GM23338 (cell line): ENCODE measurements at regions not wholly inside any gene's neighbourhood (a gene's known extent, or its start where the extent isn't known, plus 50 kb on each side); places are given as distances from the start of the nearest gene placed in this dataset.

Experiments
- ATAC-seq: fragments of 200-7000 bp; cut with Tn5 transposase; 3 replicates; pipeline ENCODE4 v1.9.1; 2020
- DNase-seq: peaks from one replicate; pipeline ENCODE4 v3.0.0-alpha.2; 2015; ENCODE audit warnings: low spot score
- H2AFZ ChIP-seq: fragments of 200-600 bp; sonication (generic); 2 replicates; pipeline ENCODE4 v1.8.0; 2016; ENCODE audit warnings: antibody characterized with exemption, mild to moderate bottlenecking, moderate library complexity
- H3F3A ChIP-seq: fragments of 200-600 bp; sonication (generic); replicated peaks from 2 replicates; pipeline ENCODE4 v1.8.0; 2017; ENCODE audit warnings: antibody characterized with exemption, mixed run types, low read depth
- H3K27ac ChIP-seq: fragments of 200-600 bp; sonication (generic); 2 replicates; pipeline ENCODE4 v1.6.1; 2016; ENCODE audit warnings: low read depth
- H3K27me3 ChIP-seq: fragments of 200-600 bp; sonication (generic); 2 replicates; pipeline ENCODE4 v1.8.0; 2016; ENCODE audit warnings: mild to moderate bottlenecking, mixed run types, moderate library complexity; ENCODE audit not compliant: insufficient read depth
- H3K36me3 ChIP-seq: fragments of 200-600 bp; sonication (generic); 2 replicates; pipeline ENCODE4 v1.8.0; 2016; ENCODE audit warnings: mild to moderate bottlenecking; ENCODE audit not compliant: insufficient read depth
- H3K4me1 ChIP-seq: fragments of 200-600 bp; sonication (generic); 2 replicates; pipeline ENCODE4 v1.8.0; 2016; ENCODE audit warnings: mild to moderate bottlenecking, moderate library complexity; ENCODE audit not compliant: insufficient read depth
- H3K4me2 ChIP-seq: fragments of 200-600 bp; sonication (generic); 2 replicates; pipeline ENCODE4 v1.7.1; 2017; ENCODE audit warnings: mixed run types
- H3K4me3 ChIP-seq: fragments of 200-600 bp; sonication (generic); 2 replicates; pipeline ENCODE4 v1.6.1; 2016; ENCODE audit warnings: mixed run types
- H3K79me2 ChIP-seq: fragments of 200-600 bp; sonication (generic); replicated peaks from 2 replicates; pipeline ENCODE4 v1.8.0; 2017; ENCODE audit warnings: mild to moderate bottlenecking; ENCODE audit not compliant: insufficient read depth
- H3K9me2 ChIP-seq: fragments of 200-600 bp; sonication (generic); 2 replicates; pipeline ENCODE4 v1.8.0; 2017; ENCODE audit not compliant: insufficient read depth
- H4K20me1 ChIP-seq: fragments of 200-600 bp; sonication (generic); replicated peaks from 2 replicates; pipeline ENCODE4 v1.8.0; 2017; ENCODE audit warnings: mild to moderate bottlenecking; ENCODE audit not compliant: insufficient read depth
- H3K27ac Mint-ChIP-seq: 2 replicates; pipeline ENCODE4 v1.8.0; 2020; ENCODE audit warnings: inconsistent platforms, mild to moderate bottlenecking, moderate library complexity, mixed read lengths
- H3K27me3 Mint-ChIP-seq: 3 replicates; pipeline ENCODE4 v1.8.0; 2022; ENCODE audit warnings: low read depth, mild to moderate bottlenecking, moderate library complexity, mixed read lengths, inconsistent platforms; ENCODE audit not compliant: insufficient read depth, poor library complexity
- H3K36me3 Mint-ChIP-seq: 3 replicates; pipeline ENCODE4 v1.8.0; 2021; ENCODE audit warnings: low read depth, mild to moderate bottlenecking, inconsistent platforms, moderate library complexity, mixed read lengths
- H3K4me1 Mint-ChIP-seq: 3 replicates; pipeline ENCODE4 v1.8.0; 2020; ENCODE audit warnings: mild to moderate bottlenecking, inconsistent platforms, mixed read lengths
- H3K4me3 Mint-ChIP-seq: 3 replicates; pipeline ENCODE4 v1.8.0; 2021; ENCODE audit warnings: moderate library complexity, mild to moderate bottlenecking, inconsistent platforms, mixed read lengths
- H3K9me3 Mint-ChIP-seq: 3 replicates; pipeline ENCODE4 v1.8.0; 2020; ENCODE audit warnings: moderate library complexity, mild to moderate bottlenecking, inconsistent platforms, mixed read lengths
- JUNB ChIP-seq: IDR thresholded peaks from one replicate; pipeline ENCODE4 v1.6.1; 2016; ENCODE audit warnings: antibody characterized with exemption; ENCODE audit not compliant: unreplicated experiment
- STAT1 ChIP-seq: IDR thresholded peaks from one replicate; pipeline ENCODE4 v1.6.1; 2016; ENCODE audit warnings: antibody characterized with exemption; ENCODE audit not compliant: unreplicated experiment
- ZNF331 ChIP-seq: fragments of 250-450 bp; sonication (Bioruptor Pico); IDR thresholded peaks from 2 replicates; pipeline ENCODE4 v1.5.0; 2020; ENCODE audit warnings: low read depth, mild to moderate bottlenecking, moderate library complexity
- TF ChIP-seq, protein P1 (sequence below): fragments of 250-450 bp; sonication (Bioruptor Pico); IDR thresholded peaks from 2 replicates; pipeline ENCODE4 v1.5.0; 2020; ENCODE audit warnings: mild to moderate bottlenecking, moderate library complexity
- TF ChIP-seq, protein P2 (sequence below): IDR thresholded peaks from 2 replicates; pipeline ENCODE4 v1.6.1; 2016; ENCODE audit warnings: antibody characterized with exemption
- TF ChIP-seq, protein P3 (sequence below), 2 experiments: fragments of 200-600 bp in 1 of 2; sonication (generic) in 1 of 2; conservative IDR thresholded peaks; 2 replicates each; pipeline versions ENCODE4 v1.5.1 to v1.6.1; 2016 to 2017; ENCODE audit warnings: antibody characterized with exemption in 2 of 2, low read depth in 2 of 2, mild to moderate bottlenecking in 2 of 2, moderate library complexity in 1 of 2

DNA sequence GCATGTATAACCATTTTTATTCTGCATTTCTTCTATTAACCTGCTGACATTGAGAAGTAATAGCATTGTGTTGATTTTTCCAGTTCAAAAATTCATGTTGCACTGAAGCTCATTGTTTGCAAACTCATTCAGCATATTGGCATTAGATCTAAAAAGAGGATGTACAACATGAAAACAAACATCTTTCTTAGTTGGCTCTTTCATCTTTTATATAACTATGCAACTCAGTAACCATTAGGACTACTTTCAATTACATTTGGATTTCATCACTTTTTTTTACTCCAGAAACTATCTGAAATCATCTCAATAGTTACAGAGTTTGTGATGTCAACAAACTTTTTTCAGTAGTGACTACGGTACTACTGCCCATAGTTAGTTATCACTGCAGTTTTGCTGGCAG, 346.0 kb upstream of the EPHA5 start (continued):
- TF ChIP-seq, protein P1, sequence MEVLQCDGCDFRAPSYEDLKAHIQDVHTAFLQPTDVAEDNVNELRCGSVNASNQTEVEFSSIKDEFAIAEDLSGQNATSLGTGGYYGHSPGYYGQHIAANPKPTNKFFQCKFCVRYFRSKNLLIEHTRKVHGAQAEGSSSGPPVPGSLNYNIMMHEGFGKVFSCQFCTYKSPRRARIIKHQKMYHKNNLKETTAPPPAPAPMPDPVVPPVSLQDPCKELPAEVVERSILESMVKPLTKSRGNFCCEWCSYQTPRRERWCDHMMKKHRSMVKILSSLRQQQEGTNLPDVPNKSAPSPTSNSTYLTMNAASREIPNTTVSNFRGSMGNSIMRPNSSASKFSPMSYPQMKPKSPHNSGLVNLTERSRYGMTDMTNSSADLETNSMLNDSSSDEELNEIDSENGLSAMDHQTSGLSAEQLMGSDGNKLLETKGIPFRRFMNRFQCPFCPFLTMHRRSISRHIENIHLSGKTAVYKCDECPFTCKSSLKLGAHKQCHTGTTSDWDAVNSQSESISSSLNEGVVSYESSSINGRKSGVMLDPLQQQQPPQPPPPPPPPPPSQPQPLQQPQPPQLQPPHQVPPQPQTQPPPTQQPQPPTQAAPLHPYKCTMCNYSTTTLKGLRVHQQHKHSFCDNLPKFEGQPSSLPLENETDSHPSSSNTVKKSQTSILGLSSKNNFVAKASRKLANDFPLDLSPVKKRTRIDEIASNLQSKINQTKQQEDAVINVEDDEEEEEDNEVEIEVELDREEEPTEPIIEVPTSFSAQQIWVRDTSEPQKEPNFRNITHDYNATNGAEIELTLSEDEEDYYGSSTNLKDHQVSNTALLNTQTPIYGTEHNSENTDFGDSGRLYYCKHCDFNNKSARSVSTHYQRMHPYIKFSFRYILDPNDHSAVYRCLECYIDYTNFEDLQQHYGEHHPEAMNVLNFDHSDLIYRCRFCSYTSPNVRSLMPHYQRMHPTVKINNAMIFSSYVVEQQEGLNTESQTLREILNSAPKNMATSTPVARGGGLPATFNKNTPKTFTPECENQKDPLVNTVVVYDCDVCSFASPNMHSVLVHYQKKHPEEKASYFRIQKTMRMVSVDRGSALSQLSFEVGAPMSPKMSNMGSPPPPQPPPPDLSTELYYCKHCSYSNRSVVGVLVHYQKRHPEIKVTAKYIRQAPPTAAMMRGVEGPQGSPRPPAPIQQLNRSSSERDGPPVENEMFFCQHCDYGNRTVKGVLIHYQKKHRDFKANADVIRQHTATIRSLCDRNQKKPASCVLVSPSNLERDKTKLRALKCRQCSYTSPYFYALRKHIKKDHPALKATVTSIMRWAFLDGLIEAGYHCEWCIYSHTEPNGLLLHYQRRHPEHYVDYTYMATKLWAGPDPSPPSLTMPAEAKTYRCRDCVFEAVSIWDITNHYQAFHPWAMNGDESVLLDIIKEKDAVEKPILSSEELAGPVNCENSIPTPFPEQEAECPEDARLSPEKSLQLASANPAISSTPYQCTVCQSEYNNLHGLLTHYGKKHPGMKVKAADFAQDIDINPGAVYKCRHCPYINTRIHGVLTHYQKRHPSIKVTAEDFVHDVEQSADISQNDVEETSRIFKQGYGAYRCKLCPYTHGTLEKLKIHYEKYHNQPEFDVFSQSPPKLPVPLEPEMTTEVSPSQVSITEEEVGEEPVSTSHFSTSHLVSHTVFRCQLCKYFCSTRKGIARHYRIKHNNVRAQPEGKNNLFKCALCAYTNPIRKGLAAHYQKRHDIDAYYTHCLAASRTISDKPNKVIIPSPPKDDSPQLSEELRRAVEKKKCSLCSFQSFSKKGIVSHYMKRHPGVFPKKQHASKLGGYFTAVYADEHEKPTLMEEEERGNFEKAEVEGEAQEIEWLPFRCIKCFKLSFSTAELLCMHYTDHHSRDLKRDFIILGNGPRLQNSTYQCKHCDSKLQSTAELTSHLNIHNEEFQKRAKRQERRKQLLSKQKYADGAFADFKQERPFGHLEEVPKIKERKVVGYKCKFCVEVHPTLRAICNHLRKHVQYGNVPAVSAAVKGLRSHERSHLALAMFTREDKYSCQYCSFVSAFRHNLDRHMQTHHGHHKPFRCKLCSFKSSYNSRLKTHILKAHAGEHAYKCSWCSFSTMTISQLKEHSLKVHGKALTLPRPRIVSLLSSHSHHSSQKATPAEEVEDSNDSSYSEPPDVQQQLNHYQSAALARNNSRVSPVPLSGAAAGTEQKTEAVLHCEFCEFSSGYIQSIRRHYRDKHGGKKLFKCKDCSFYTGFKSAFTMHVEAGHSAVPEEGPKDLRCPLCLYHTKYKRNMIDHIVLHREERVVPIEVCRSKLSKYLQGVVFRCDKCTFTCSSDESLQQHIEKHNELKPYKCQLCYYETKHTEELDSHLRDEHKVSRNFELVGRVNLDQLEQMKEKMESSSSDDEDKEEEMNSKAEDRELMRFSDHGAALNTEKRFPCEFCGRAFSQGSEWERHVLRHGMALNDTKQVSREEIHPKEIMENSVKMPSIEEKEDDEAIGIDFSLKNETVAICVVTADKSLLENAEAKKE (CRISPR knock-in tag), result no peak
- no peak for TF ChIP-seq ZNF331 (CRISPR knock-in tag)
- no peak for TF ChIP-seq JUNB
- TF ChIP-seq, protein P2, sequence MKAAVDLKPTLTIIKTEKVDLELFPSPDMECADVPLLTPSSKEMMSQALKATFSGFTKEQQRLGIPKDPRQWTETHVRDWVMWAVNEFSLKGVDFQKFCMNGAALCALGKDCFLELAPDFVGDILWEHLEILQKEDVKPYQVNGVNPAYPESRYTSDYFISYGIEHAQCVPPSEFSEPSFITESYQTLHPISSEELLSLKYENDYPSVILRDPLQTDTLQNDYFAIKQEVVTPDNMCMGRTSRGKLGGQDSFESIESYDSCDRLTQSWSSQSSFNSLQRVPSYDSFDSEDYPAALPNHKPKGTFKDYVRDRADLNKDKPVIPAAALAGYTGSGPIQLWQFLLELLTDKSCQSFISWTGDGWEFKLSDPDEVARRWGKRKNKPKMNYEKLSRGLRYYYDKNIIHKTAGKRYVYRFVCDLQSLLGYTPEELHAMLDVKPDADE, result no peak
- TF ChIP-seq, protein P3, sequence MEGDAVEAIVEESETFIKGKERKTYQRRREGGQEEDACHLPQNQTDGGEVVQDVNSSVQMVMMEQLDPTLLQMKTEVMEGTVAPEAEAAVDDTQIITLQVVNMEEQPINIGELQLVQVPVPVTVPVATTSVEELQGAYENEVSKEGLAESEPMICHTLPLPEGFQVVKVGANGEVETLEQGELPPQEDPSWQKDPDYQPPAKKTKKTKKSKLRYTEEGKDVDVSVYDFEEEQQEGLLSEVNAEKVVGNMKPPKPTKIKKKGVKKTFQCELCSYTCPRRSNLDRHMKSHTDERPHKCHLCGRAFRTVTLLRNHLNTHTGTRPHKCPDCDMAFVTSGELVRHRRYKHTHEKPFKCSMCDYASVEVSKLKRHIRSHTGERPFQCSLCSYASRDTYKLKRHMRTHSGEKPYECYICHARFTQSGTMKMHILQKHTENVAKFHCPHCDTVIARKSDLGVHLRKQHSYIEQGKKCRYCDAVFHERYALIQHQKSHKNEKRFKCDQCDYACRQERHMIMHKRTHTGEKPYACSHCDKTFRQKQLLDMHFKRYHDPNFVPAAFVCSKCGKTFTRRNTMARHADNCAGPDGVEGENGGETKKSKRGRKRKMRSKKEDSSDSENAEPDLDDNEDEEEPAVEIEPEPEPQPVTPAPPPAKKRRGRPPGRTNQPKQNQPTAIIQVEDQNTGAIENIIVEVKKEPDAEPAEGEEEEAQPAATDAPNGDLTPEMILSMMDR (conservative IDR thresholded peaks at IDR 0.05; ENCODE audit: low read depth in 2 of 2), result no peak

DNA sequence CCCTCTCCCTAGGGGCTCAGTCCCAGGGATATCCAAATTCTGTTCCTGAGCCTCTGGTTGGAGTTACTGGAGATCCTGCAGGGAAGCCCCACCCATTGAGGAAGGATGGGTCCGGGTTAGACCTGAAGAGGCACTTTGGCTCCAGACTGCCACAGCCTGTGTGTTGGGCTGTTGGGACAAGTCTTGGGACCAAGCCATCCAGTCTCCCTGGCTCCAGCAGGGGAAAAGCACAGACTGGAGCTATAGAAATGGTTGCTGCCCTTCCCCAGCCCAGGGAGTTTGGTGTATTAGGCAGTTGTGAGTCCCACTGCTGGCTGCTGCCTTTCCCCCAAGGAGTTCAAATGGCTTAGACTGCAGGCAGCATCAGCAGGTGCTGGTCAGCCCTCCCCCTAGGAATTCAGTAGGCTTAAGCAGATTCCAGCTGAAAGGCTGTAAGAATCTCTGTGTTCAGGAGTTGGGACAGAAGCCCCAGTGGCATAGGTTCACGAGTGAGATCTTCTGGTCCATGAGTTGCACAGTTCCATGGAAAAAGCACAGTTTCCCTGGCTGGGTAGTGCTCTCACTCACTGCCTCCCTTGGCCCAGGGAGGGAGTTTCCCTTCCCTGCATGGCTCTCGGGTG, 344.0 kb upstream of the EPHA5 start:
- Histone ChIP-seq H4K20me1 (no peaks in the 10 kb centered on the region), H3K4me1 (peaks cover 7% of the 10 kb centered on the region), H3K4me3 (no peak overlapping the region), H3K4me2 (peak overlapping the region; percentile 49; the same call in 1 of the 2 replicates), H3K27ac (no peak overlapping the region), H3F3A (no peaks in the 10 kb centered on the region), H3K27me3 (no peaks in the 10 kb centered on the region), H2AFZ (no peak overlapping the region), H3K36me3 (peaks cover 3% of the 10 kb centered on the region; the same call in 1 of the 2 replicates), H3K9me2 (no peaks in the 10 kb centered on the region), H3K79me2 (no peaks in the 10 kb centered on the region)
- peaks cover 7% of the 10 kb centered on the region; the same call in 2 of the 3 replicates for H3K4me1 Mint-ChIP-seq
- peaks cover 28% of the 10 kb centered on the region for H3K36me3 Mint-ChIP-seq
- no peak overlapping the region for H3K27ac Mint-ChIP-seq
- H3K4me3 Mint-ChIP-seq, result no peak overlapping the region
- H3K27me3 Mint-ChIP-seq, result no peaks in the 10 kb centered on the region
- ATAC-seq (peak; percentile 100), DNase-seq (peak; percentile 75)
- peaks cover 28% of the 10 kb centered on the region for H3K9me3 Mint-ChIP-seq
- TF ChIP-seq, protein P1 (CRISPR knock-in tag), result peak; percentile 93
- no peak for TF ChIP-seq STAT1
